Amniotic epithelial cell (primary cell): ENCODE measurements at regions not wholly inside any gene's neighbourhood (a gene's known extent, or its start where the extent isn't known, plus 50 kb on each side); places are given as distances from the start of the nearest gene placed in this dataset.

Source experiments
- DNase-seq: peaks from one replicate; pipeline ENCODE4 v3.0.0-alpha.2; 2010; ENCODE audit warnings: low read depth

- no peak for DNase-seq
These were observed 68.7 kb upstream of the PTCSC3 start for GRCh38 chr14:36245223-36245622.

- no peak for DNase-seq
These were observed 66.7 kb upstream of the PTCSC3 start for GRCh38 chr14:36243183-36243582.

DNA sequence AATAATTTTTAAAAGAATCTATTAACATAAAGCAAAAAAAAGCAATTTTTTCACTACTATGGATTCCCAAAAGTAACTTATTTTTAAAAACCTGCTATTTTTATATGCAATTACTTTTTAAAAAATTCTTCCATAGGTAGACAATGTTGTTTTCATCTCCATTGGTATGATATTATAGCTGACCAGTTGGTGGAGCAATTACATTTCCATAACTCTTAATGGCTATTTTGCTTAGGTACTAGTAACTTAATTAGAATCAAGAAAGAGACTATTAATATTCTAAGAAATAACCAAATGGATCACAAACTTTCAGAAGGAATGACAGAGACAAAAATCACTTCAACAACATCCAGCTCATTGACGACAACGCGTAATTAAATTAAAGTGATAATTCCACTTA is 64.7 kb upstream of the PTCSC3 start:
- DNase-seq: no peak

- peak; percentile 60 for DNase-seq
These were observed 62.3 kb upstream of the PTCSC3 start for GRCh38 chr14:36238666-36239363.

GRCh38 chr14:36233217-36233616 is 56.7 kb upstream of the PTCSC3 start:
- DNase-seq: no peak

GRCh38 chr14:36229262-36229661 is 52.7 kb upstream of the PTCSC3 start:
- DNase-seq: no peak

- DNase-seq: no peak
These were observed 51.3 kb upstream of the PTCSC3 start for GRCh38 chr14:36227802-36228201.

DNA sequence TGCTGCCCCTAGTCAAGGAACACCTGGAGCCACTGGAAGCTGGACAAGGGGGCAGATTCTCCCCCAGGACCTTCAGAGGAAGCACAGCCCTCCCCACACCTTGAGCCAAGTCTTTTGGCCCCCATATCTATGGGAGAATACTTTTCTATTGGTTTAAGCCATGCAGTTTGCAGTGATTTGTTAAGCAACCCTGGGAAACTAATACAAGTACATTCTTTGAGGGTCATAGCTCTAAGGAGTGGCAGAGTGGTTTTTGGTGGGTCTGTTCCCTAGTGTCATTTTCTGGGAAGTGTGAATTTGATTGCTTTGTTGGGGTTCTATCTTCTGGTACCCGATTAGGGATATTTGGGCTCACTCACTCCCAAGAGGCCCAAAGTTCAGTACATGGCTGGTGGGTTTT is 50.8 kb upstream of the PTCSC3 start:
- DNase-seq: no peak
